Osteoblast (primary cell): ENCODE measurements at regions not wholly inside any gene's neighbourhood (a gene's known extent, or its start where the extent isn't known, plus 50 kb on each side); places are given as distances from the start of the nearest gene placed in this dataset.

Experiments used
- DNase-seq: peaks from one replicate; pipeline ENCODE4 v3.0.0; 2011; ENCODE audit warnings: low spot score, mixed read lengths; ENCODE audit not compliant: insufficient read length; ENCODE audit errors: missing footprints
- H2AFZ ChIP-seq: 2 replicates; pipeline ENCODE4 v1.6.0; 2011; ENCODE audit warnings: mild to moderate bottlenecking, low read length
- H3K27ac ChIP-seq: 2 replicates; pipeline ENCODE4 v1.5.1; 2011; ENCODE audit warnings: mild to moderate bottlenecking, low read depth, low read length, moderate library complexity
- H3K27me3 ChIP-seq: 2 replicates; pipeline ENCODE4 v1.6.0; 2012; ENCODE audit warnings: mild to moderate bottlenecking, control low read depth, inconsistent platforms, low read length, moderate library complexity; ENCODE audit not compliant: insufficient read depth
- H3K36me3 ChIP-seq: 2 replicates; pipeline ENCODE4 v1.5.1; 2011; ENCODE audit warnings: mild to moderate bottlenecking, low read length, control low read depth, moderate library complexity; ENCODE audit not compliant: insufficient read depth
- H3K4me1 ChIP-seq: 2 replicates; pipeline ENCODE4 v1.5.1; 2011; ENCODE audit warnings: mild to moderate bottlenecking, low read length, control low read depth, moderate library complexity; ENCODE audit not compliant: insufficient read depth
- H3K4me2 ChIP-seq: 2 replicates; pipeline ENCODE4 v1.6.0; 2011; ENCODE audit warnings: mild to moderate bottlenecking, low read length; ENCODE audit not compliant: insufficient read depth
- H3K4me3 ChIP-seq: fragments of 200-600 bp; sonication (generic); 3 replicates; pipeline ENCODE4 v1.5.1; 2012; ENCODE audit warnings: mild to moderate bottlenecking, low read length, inconsistent platforms; ENCODE audit not compliant: insufficient read depth
- H3K79me2 ChIP-seq: 2 replicates; pipeline ENCODE4 v1.6.0; 2012; ENCODE audit warnings: mild to moderate bottlenecking, low read length, control low read depth, inconsistent platforms; ENCODE audit not compliant: insufficient read depth
- H3K9me3 ChIP-seq: 2 replicates; pipeline ENCODE4 v1.5.1; 2011; ENCODE audit warnings: low read depth, low read length, control low read depth
- H4K20me1 ChIP-seq: 2 replicates; pipeline ENCODE4 v1.6.0; 2012; ENCODE audit warnings: mild to moderate bottlenecking, low read length, control low read depth; ENCODE audit not compliant: insufficient read depth
- TF ChIP-seq, protein P1 (sequence below): IDR thresholded peaks from 2 replicates; pipeline ENCODE4 v1.5.1; 2011; ENCODE audit warnings: mild to moderate bottlenecking, low read depth, low read length, moderate library complexity; ENCODE audit errors: extremely low read depth

DNA sequence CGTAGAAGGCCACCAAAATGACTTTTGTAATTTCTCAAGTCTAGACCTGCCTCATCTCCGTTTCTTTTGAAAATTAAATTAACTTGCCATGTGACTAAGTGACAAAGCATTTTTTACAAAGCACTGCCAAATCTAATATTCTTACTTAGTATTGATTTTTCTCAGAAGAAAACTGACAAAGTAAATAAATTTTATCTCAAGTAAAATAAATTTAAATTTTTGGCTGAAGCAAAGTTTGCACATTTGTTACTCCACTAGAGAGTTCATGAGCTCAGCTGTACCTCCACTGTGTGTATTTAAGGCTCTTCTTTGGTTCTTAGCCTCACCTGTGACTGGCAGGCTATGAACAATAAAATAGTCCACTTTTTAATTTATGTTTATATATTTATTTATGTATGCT, 441.1 kb upstream of the PCDH10 start:
- H3K4me1 ChIP-seq, result no peaks in the 10 kb centered on the region
- TF ChIP-seq, protein P1, sequence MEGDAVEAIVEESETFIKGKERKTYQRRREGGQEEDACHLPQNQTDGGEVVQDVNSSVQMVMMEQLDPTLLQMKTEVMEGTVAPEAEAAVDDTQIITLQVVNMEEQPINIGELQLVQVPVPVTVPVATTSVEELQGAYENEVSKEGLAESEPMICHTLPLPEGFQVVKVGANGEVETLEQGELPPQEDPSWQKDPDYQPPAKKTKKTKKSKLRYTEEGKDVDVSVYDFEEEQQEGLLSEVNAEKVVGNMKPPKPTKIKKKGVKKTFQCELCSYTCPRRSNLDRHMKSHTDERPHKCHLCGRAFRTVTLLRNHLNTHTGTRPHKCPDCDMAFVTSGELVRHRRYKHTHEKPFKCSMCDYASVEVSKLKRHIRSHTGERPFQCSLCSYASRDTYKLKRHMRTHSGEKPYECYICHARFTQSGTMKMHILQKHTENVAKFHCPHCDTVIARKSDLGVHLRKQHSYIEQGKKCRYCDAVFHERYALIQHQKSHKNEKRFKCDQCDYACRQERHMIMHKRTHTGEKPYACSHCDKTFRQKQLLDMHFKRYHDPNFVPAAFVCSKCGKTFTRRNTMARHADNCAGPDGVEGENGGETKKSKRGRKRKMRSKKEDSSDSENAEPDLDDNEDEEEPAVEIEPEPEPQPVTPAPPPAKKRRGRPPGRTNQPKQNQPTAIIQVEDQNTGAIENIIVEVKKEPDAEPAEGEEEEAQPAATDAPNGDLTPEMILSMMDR, result no peak
- no peak overlapping the region for H3K27ac ChIP-seq
- H3K9me3 ChIP-seq, result no peaks in the 10 kb centered on the region
- no peak overlapping the region for H2AFZ ChIP-seq
- no peak for DNase-seq
- no peaks in the 10 kb centered on the region for H3K36me3 ChIP-seq
- H3K4me3 ChIP-seq, result no peak overlapping the region
- no peaks in the 10 kb centered on the region for H3K27me3 ChIP-seq
- no peak overlapping the region for H3K4me2 ChIP-seq
- no peaks in the 10 kb centered on the region for H4K20me1 ChIP-seq
- no peaks in the 10 kb centered on the region for H3K79me2 ChIP-seq

DNA sequence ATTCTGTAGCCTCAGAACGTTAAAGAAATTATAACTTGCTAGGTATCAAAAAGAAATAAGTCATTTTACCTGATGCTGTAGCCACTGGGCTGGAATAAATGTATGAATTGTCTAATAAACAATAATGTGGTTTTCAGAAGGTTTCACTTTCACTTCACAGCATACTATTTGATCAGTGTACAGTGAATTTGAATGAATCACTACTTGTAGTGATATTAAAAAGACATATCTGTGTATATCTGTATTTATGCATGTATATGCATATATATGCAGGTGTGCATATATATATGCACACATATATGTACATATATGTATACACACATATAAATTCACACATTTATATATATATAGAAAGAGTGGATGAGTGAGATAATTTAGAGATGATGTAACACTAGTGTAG, 440.0 kb upstream of the PCDH10 start:
- Histone ChIP-seq H3K27me3 (no peaks in the 10 kb centered on the region), H3K79me2 (no peaks in the 10 kb centered on the region), H3K4me1 (no peaks in the 10 kb centered on the region), H3K9me3 (no peaks in the 10 kb centered on the region), H3K4me3 (no peak overlapping the region), H3K36me3 (no peaks in the 10 kb centered on the region), H2AFZ (no peak overlapping the region), H3K27ac (no peak overlapping the region), H4K20me1 (no peaks in the 10 kb centered on the region), H3K4me2 (no peak overlapping the region)
- TF ChIP-seq, protein P1, result no peak
- DNase-seq, result no peak

DNA sequence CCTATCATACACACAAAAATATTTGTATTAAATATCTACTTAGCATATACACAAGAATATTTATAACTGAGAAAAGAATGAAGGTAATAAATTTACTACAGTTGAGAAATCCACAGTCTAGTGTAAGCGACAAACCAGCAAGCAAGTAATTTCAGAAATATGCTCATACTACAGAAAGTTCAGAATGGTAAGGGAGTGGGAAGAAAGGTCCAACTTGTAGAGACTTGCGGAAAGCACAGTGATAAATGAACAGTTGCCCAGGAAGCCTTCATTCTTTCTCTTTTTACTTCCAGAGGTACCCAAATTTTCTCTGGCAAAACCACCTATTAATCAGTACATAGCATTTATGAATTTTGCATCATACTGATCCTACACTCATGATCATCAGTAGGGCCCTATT, 438.1 kb upstream of the PCDH10 start:
- Histone ChIP-seq H3K4me3 (no peak overlapping the region), H4K20me1 (no peaks in the 10 kb centered on the region), H2AFZ (no peak overlapping the region), H3K9me3 (no peaks in the 10 kb centered on the region), H3K79me2 (no peaks in the 10 kb centered on the region), H3K27me3 (no peaks in the 10 kb centered on the region), H3K27ac (no peak overlapping the region), H3K36me3 (no peaks in the 10 kb centered on the region), H3K4me1 (no peaks in the 10 kb centered on the region), H3K4me2 (no peak overlapping the region)
- TF ChIP-seq, protein P1, result no peak
- DNase-seq, result no peak

DNA sequence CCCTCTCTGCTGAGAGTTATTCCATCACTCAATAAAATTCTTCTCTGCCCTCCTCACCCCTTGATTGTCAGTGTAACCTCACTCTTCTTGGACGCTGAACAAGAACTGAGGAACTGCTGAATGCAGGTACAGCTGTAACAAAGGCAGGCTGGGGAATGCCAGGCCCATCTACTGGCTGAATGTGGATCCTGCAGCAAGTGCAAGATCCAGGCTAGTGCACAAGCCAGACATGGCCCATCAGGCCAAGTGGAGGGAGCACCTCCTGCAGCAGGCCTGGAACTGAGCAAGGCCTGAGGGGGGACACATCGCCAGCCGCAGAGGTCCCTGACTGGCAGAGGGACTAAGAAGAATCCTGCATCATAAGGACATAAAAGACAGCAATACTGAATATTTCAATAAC, 411.8 kb upstream of the PCDH10 start:
- H3K4me1 ChIP-seq, result no peaks in the 10 kb centered on the region
- peaks cover 5% of the 10 kb centered on the region for H3K9me3 ChIP-seq
- no peak overlapping the region for H2AFZ ChIP-seq
- TF ChIP-seq, protein P1, result no peak
- H3K36me3 ChIP-seq, result no peaks in the 10 kb centered on the region
- no peak overlapping the region for H3K27ac ChIP-seq
- no peaks in the 10 kb centered on the region for H3K27me3 ChIP-seq
- no peak for DNase-seq
- no peak overlapping the region for H3K4me3 ChIP-seq
- H3K79me2 ChIP-seq, result no peaks in the 10 kb centered on the region
- no peaks in the 10 kb centered on the region for H4K20me1 ChIP-seq
- no peak overlapping the region for H3K4me2 ChIP-seq
